ENCODE measurements at regions not wholly inside any gene's neighbourhood (a gene's known extent, or its start where the extent isn't known, plus 50 kb on each side); places are given as distances from the start of the nearest gene placed in this dataset.

- DNase-seq: no peak
These were observed 211.7 kb upstream of the KLF6 start for GRCh38 chr10:3996697-3997096.

- no peak for DNase-seq
These were observed 210.5 kb upstream of the KLF6 start for GRCh38 chr10:3995302-3996210.

- no peak for DNase-seq
These were observed 207.6 kb upstream of the KLF6 start for GRCh38 chr10:3992382-3993178.

GRCh38 chr10:3990307-3990706 lies 205.3 kb upstream of the KLF6 start:
- DNase-seq: no peak

- DNase-seq: no peak
These were observed 202.3 kb upstream of the KLF6 start for GRCh38 chr10:3987143-3987974.

- DNase-seq: no peak
These were observed 201.6 kb upstream of the KLF6 start for GRCh38 chr10:3986493-3987142.

GRCh38 chr10:3982746-3983442 lies 197.9 kb upstream of the KLF6 start:
- DNase-seq: no peak

GRCh38 chr10:3981300-3981699 lies 196.3 kb upstream of the KLF6 start:
- DNase-seq: no peak

- DNase-seq: no peak
These were observed 195.7 kb upstream of the KLF6 start for GRCh38 chr10:3980660-3981059.

GRCh38 chr10:3980144-3980543 lies 195.1 kb upstream of the KLF6 start:
- no peak for DNase-seq

- no peak for DNase-seq
These were observed 193.8 kb upstream of the KLF6 start for GRCh38 chr10:3978761-3979160.

- DNase-seq: no peak
These were observed 193.2 kb upstream of the KLF6 start for GRCh38 chr10:3978174-3978573.

- DNase-seq: no peak
These were observed 192.8 kb upstream of the KLF6 start for GRCh38 chr10:3977761-3978160.

- DNase-seq: no peak
These were observed 191.7 kb upstream of the KLF6 start for GRCh38 chr10:3976718-3977117.

GRCh38 chr10:3976171-3976570 lies 191.2 kb upstream of the KLF6 start:
- no peak for DNase-seq

- no peak for DNase-seq
These were observed 190.0 kb upstream of the KLF6 start for GRCh38 chr10:3975016-3975415.

- no peak for DNase-seq
These were observed 187.7 kb upstream of the KLF6 start for GRCh38 chr10:3972460-3973301.

- no peak for DNase-seq
These were observed 186.7 kb upstream of the KLF6 start for GRCh38 chr10:3971713-3972112.

GRCh38 chr10:3969876-3970666 lies 185.1 kb upstream of the KLF6 start:
- DNase-seq: no peak

GRCh38 chr10:3968727-3969126 lies 183.7 kb upstream of the KLF6 start:
- DNase-seq: no peak
